GF-D8 (cell line): ENCODE measurements at regions not wholly inside any gene's neighbourhood (a gene's known extent, or its start where the extent isn't known, plus 50 kb on each side); places are given as distances from the start of the nearest gene placed in this dataset.
"Not testable (repeated sequence)": the region's sequence is repeated elsewhere in the genome, so short reads cannot be mapped to it uniquely, and the experiment has no call there.

Experiments used
- DNase-seq: peaks from one replicate; lab custom pipeline; 2025; lab: John Stamatoyannopoulos, UW

DNA sequence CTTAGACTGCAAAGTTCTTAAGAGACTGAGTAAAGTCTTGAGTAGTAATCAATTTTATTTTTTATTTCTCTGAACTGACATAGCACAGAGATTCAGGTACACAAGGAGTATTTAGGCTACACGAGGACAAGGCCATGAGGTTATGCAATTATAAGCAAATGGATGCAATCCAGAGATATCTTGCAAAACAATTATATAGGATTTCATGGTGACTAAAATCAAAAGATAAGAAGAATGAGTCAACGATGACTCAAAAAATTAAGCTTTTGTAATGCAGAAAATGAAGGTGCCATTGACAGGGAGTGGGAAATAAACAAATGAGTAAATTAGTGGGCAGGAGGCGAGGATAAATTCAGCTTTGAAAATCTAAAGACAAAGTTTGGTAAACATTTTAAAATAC is 66.7 kb upstream of the MYO3A start:
- no peak for DNase-seq

DNA sequence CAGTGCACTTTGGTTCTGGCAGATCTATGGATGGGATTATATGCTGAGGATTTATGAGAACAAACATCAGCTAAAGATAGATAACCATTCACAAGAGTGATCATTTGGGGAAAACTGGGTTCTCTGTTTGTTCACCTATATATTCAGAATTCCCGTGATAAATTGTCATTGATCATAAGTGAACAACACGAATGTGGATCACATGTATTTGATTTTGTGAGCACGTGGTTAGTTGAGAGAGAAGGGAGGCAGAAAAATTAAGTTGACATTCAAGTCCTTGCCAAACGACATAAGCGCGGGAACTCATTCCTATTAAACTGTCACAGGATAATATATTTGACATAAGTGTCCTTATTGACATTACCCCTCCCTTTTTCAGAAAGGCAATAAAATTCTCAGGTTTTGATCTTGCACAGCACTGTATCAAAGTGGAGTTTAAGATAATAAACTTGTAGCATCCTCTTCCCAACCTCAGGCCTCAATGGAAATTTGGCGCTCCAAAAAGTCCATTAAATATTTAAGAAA is 64.9 kb upstream of the MYO3A start:
- DNase-seq: no peak

DNA sequence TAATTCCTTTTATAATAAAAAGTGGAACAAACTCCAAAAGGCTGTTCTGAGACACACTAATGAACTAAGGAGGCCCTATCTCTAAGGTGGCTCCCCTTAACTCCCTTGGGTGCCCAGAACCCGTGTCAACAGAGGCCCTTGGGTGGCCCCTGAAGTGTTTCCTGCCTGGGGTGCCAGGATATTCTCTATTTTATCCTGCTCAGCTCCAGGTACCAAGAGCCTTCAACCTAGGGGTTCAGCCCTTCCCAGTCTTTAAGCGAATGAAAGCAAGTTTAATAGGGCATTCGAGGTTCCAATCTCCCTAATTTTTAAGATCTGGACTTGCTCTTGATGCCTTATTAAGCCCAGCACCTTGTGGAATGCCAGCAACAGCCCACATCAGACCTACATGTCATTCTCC is 64.4 kb upstream of the MYO3A start:
- no peak for DNase-seq

DNA sequence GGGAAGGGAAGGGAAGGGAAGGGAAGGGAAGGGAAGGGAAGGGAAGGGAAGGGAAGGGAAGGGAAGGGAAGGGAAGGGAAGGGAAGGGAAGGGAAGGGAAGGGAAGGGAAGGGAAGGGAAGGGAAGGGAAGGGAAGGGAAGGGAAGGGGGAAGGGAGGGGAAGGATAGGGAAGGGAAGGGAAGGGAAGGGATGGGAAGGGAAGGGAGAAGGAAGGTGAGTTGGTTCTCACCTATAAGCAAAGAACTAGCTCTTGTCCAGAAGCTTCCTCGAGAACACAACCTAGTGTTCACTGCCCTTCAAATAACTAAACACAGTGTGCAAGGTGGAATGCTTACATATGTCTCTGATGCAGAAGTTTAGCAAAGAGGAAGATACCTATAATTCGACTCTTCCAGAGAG is 59.6 kb upstream of the MYO3A start:
- DNase-seq: not testable (repeated sequence)

DNA sequence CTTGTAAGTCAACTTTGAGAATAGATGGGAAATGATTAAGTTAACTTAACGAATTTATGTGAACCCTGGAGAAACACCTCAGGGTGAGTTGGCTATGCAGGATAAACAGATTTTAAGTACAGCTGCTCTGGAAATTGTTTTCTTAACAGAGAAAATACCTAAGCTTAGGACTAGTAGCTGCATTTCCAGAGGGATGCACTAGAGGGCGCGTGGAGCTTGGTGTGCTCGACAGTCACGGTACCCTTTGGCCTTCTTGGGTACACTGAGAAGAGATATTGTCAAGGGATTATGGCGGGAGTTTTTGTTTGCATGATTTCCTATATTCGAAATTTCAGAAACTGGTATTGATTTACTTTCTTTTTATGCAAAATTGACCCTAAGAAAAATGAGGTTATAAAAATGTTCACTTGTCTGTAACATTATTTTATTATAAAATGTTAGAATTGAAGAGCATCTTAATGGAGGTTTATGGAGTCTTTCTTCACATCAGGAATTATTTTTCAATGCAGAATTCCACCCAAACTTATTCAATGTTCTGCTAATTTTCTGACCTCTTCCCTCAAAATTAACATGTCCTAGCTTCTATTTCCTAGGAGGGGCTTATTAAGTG is 58.4 kb upstream of the MYO3A start:
- DNase-seq: peak; percentile 2

DNA sequence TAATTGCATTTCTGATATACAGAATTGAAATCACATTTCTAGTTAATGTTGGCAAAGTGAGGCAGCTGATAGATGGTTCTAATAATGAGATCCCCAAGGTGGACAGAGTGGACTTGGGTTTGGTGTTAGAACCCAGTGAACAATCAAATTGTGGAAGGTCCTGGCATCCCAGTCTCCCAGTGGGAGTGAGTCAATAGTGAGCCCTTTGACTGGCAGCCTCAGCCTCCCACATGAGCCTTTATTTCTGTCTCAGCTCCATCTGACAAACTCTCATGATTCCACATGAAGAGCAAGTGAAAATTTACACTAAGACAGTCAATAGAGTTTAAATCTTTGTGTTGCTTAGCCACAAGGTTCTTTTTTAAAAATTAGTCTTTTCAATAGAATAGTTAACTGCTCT is 56.7 kb upstream of the MYO3A start:
- DNase-seq: no peak
